ENCODE measurements at regions not wholly inside any gene's neighbourhood (a gene's known extent, or its start where the extent isn't known, plus 50 kb on each side); places are given as distances from the start of the nearest gene placed in this dataset.

DNA sequence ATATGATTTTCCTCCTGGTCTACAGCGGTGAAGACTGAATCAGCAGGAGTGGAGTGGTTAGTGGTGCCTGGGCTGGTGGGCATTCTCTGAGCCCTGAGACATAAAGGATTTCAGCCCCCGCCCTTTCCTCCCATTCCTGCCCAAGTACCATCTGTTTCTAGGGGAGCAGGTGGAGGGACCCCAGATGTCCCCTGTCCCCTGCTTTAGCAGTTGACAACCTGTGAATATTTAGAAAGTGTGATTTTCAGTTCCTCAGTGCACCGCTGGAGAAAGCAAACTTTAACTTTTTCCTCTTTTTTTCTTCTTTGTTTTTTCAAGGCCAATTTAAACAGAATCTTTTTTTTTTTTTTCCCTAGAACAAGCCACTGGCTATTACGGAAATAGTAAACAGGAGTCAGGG, 163.8 kb upstream of the MYL2 start:
- no peak for DNase-seq (ENCODE audit: low spot score)

DNA sequence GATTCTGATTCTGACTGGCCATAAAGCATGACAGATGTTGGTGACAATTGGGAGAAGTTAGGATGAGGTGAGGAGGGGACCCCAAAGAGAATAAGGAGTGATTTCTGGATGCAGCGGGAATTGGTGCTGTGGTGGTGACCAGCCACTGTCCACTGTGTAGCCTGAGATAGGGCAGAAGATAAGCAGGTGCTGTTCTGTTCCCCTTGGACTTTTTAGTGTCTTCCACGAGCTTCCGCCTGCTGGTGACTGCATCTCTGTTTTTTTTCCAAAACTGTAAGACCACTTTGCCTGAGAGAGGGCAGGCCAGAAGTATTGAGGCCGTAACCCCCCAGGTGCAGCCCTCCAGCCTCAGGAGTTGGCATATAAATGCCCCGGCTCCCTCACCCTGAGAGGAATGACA, 161.2 kb upstream of the MYL2 start:
- DNase-seq (ENCODE audit: low spot score) = no peak

DNA sequence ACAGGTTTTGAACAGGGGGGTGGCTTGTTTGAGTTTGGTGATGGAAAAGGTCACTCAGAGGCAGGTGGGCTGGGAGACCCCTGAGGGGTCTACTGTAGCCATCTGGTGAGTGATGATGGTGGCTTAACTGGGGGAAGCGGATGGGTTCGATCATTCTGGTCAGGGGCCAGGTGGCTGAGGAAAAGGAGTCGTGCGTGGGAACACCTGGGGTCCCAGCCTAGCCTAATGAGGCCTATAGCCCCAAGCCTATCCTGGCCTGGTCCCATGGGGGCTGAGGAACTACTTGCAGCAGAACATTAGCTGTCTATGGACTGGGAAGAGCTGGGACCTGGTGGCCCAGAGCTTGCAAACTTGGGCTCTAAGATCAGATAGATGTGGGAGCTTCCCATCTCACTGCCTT, 158.4 kb upstream of the MYL2 start:
- no peak for DNase-seq (ENCODE audit: low spot score)

DNA sequence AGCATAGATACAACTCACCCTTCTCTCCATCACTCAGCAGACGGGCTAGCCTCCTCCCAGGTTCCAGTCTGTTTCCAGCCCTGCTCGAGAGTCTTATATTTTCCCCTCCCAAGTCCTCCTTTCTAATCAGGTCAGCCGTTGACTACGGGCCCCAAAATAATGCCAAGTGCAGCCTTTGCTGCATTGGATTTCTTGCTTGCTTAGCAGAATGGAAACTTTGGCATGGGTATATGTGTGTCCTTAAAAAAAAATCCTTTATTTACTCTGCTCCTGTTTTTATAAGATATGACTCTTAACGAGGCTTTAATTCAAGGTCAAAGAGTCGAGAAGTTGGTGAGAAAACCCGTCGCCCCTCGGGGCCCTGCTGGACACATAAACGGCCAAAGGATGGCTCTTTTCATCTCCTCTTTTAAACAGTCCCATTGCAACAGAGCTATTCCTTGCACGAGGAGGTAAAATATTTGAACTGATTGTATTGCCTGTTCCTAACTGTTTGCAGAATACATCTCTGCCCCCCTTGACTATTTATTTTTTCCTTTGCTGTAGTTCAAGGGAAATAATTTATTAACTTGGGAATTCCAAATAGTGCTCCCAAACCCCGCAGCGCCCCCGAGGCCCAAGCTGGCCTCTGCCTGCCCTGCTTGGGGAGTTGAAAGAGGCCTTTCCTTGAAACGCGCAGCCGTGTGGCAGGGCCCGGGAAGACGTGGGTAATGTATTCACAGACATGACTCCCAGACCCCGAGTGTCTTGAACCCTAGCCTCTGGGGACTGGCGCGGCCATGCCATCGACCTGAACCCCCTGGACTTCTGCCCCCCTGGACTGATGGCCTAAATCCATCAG, 156.5 kb upstream of the MYL2 start:
- DNase-seq (ENCODE audit: low spot score) = no peak

DNA sequence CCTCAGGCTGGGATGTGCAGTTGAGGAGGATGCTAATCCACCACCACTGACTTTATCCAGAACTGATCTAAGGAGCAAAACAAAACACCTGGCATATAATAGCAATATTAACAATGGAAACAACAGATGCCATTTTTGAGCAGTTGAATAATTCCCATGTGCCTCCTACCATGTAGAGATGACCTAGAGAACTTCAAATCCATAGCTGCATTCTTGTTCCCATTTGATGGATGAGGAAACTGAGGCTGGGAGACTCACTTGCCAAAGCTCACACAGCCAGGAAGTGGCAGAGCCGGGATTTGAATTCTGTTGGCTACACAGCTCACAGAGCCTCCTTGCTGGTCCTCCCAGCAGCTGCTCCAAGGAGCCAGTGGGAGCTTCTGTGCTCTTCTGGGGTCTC, 155.8 kb upstream of the MYL2 start:
- DNase-seq (ENCODE audit: low spot score) = no peak

DNA sequence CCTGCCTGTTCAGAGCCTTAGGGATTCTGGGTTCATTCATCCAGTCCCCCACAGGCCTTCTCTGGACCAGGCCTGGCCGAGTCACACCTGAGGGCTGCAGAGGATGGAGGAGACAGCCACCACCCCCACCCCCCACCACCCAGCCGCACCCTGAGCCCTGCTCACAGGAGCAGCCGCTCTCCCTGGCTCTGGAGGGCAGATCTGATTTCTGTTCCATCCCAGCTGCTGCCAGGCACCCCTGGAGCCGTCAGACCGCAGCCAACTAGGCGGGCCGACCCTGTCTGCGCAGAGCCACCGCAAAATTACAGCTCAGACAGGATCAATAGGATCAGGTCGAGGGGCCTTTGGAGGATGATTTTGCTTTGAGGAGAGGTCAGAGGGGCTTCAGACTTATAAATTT, 154.6 kb upstream of the MYL2 start:
- DNase-seq (ENCODE audit: low spot score) = no peak

- no peak for DNase-seq (ENCODE audit: low spot score)
Measured at GRCh38 chr12:111074559-111074958, 154.2 kb upstream of the MYL2 start.

GRCh38 chr12:111073370-111073769, 153.0 kb upstream of the MYL2 start:
- no peak for DNase-seq (ENCODE audit: low spot score)

- DNase-seq (ENCODE audit: low spot score) = no peak
Measured at GRCh38 chr12:111072299-111072698, 151.9 kb upstream of the MYL2 start.

DNA sequence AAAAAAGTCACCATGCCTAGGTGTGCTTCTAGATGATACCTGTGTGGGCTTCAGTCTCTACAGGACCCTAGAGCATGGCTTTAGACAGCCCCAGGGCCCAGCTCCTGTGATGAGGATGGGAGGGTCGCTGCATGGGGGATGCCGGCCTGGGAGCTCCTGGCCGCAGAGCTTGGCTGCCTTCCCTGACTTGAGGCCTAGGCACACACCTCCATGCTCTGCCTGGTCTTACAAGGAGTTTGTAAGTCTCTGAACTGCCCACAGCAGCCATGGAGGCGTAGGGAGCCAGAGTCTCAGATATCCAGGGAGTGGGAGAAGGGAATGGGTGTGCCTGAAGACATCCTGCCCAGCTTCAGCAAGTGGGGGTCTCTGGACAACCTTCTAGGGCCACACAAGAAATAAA, 149.5 kb upstream of the MYL2 start:
- DNase-seq (ENCODE audit: low spot score) = no peak

- DNase-seq (ENCODE audit: low spot score) = no peak
Measured at GRCh38 chr12:111068290-111068689, 147.9 kb upstream of the MYL2 start.

GRCh38 chr12:111067498-111067897, 147.1 kb upstream of the MYL2 start:
- no peak for DNase-seq (ENCODE audit: low spot score)

GRCh38 chr12:111066744-111067437, 146.5 kb upstream of the MYL2 start:
- DNase-seq (ENCODE audit: low spot score) = peak; percentile 4

GRCh38 chr12:111064982-111065381, 144.6 kb upstream of the MYL2 start:
- no peak for DNase-seq (ENCODE audit: low spot score)

GRCh38 chr12:111064154-111064553, 143.8 kb upstream of the MYL2 start:
- no peak for DNase-seq (ENCODE audit: low spot score)

- no peak for DNase-seq (ENCODE audit: low spot score)
Measured at GRCh38 chr12:111063295-111064026, 143.1 kb upstream of the MYL2 start.

GRCh38 chr12:111057701-111058425, 137.5 kb upstream of the MYL2 start:
- DNase-seq (ENCODE audit: low spot score) = no peak

DNA sequence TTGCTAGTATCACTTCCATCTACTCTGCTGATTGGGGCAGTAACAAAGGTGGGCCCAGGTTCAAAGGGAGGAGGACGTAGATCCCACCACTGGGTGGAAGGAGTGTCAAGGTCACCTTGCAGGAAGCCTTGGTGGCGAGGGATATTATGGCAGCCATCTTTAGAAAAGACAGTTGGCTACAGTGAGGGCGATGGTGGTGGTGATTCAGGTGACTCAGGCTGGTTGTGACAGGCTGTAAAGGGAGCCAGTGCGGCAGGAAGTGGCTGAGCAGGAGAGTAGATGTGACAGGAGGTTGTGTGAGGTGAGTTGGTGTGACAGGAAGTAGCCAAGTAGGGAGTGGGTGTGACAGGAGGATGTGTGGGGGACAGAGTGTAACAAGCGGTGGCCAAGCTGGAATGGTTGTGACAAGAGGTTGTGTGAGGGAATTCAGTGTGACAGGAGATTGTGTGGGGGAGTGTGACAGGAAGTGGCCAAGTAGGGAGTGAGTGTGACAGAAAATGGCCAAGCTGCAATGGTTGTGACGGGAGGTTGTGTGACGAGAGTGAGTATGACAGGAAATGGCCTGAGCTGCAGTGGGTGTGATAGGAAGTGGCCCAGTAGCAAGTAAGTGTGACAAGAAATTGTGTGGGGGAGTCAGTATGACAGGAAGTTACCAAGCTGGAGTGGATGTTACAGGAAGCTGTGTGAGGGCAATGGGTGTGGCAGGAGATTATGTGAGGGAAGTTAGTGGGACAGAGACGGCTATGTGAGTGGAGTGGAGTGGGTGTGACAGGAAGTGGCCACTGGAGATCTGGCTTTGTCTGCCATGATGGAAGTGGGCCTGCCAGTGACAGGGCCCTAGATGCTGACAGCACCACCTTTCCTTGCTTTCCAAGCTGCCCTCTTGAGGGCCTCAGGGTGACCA, 136.5 kb upstream of the MYL2 start:
- DNase-seq (ENCODE audit: low spot score) = no peak

DNA sequence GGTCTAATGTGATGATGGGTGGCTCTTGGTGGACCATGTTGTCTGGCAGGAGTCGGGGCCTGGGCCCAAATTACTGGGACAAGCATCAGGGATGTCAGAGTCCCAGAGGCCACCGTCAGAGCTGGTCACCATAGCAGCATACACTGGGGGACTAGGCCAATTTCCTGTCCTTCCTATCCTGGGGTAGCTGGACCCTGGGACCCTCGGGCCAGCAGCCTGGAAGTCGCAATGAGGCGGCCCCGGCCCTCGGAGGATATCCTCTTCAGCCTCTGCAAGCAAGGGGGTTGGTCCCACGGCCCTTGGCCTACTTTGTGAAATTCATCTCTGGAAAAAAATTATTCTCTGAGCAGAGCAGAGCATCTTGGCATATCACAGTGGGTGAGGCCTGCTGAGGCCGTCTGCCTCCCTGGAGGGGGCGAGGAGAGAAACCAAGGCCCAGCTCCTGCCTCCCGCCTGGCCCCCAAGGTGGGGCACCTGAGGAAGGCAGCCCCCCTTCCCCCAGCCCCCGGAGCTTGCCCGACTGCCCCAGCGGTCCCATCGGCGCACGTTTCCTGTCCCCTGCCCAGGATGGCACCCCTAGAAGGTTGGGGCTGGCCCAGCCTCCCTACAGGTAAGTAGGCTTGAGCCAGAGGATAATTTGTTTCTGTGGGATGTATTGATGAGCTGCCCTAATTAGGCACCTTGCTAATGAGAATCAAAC, 135.0 kb upstream of the MYL2 start:
- no peak for DNase-seq (ENCODE audit: low spot score)

GRCh38 chr12:111048991-111049390, 128.6 kb upstream of the MYL2 start:
- no peak for DNase-seq (ENCODE audit: low spot score)

All from HT-29 (cell line).